22Rv1 (cell line): ENCODE measurements at regions not wholly inside any gene's neighbourhood (a gene's known extent, or its start where the extent isn't known, plus 50 kb on each side); places are given as distances from the start of the nearest gene placed in this dataset.

Experiments
- ZFX ChIP-seq: fragments of 450-650 bp; IDR thresholded peaks from 2 replicates; pipeline ENCODE4 v1.6.1; 2017; ENCODE audit warnings: antibody characterized with exemption, borderline replicate concordance
- TF ChIP-seq, protein P1 (sequence below): fragments of 450-650 bp; IDR thresholded peaks from 2 replicates; pipeline ENCODE4 v1.5.1; 2017; ENCODE audit warnings: mild to moderate bottlenecking

DNA sequence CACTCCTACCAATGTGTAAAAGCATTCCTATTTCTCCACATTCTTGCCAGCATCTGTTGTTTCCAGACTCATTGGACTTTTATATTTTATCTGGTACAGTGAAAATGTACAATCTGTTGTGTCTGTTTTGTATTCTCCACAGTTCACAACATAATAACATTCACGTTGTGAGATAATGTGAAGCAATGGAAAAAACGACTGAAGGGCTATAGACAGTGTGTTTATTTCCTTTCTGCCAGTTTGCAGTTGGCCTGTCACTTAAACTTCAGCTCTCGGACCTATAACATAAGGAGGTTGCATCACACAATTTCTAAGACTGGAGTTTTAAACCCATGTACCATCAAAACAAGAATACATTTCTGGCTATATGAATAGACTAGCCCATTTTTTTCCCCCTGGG, 965.5 kb upstream of the ATXN8OS start:
- TF ChIP-seq, protein P1, sequence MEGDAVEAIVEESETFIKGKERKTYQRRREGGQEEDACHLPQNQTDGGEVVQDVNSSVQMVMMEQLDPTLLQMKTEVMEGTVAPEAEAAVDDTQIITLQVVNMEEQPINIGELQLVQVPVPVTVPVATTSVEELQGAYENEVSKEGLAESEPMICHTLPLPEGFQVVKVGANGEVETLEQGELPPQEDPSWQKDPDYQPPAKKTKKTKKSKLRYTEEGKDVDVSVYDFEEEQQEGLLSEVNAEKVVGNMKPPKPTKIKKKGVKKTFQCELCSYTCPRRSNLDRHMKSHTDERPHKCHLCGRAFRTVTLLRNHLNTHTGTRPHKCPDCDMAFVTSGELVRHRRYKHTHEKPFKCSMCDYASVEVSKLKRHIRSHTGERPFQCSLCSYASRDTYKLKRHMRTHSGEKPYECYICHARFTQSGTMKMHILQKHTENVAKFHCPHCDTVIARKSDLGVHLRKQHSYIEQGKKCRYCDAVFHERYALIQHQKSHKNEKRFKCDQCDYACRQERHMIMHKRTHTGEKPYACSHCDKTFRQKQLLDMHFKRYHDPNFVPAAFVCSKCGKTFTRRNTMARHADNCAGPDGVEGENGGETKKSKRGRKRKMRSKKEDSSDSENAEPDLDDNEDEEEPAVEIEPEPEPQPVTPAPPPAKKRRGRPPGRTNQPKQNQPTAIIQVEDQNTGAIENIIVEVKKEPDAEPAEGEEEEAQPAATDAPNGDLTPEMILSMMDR, result no peak
- no peak for TF ChIP-seq ZFX
